ENCODE measurements at regions not wholly inside any gene's neighbourhood (a gene's known extent, or its start where the extent isn't known, plus 50 kb on each side); places are given as distances from the start of the nearest gene placed in this dataset.
A peak's percentile ranks its signal among the peaks of the same experiment; 100 is the strongest.
"Not testable (repeated sequence)": the region's sequence is repeated elsewhere in the genome, so short reads cannot be mapped to it uniquely, and the experiment has no call there.

GRCh38 chr3:137588871-137589270 lies 175.2 kb upstream of the SOX14 start:
- DNase-seq = no peak

- not testable (repeated sequence) for DNase-seq
Measured at GRCh38 chr3:137595415-137595814, 168.7 kb upstream of the SOX14 start.

GRCh38 chr3:137610723-137611122 lies 153.4 kb upstream of the SOX14 start:
- DNase-seq = no peak

- no peak for DNase-seq
Measured at GRCh38 chr3:137612291-137612690, 151.8 kb upstream of the SOX14 start.

- DNase-seq = no peak
Measured at GRCh38 chr3:137615659-137616418, 148.3 kb upstream of the SOX14 start.

- DNase-seq = no peak
Measured at GRCh38 chr3:137641879-137642704, 122.0 kb upstream of the SOX14 start.

GRCh38 chr3:137642831-137643230 lies 121.3 kb upstream of the SOX14 start:
- DNase-seq = peak in 12 of 56 donors; percentile 1 to 40 (median 9)

GRCh38 chr3:137647179-137647578 lies 116.9 kb upstream of the SOX14 start:
- DNase-seq = no peak

GRCh38 chr3:137669519-137670060 lies 94.5 kb upstream of the SOX14 start:
- no peak for DNase-seq

- no peak for DNase-seq
Measured at GRCh38 chr3:137687181-137687879, 76.8 kb upstream of the SOX14 start.

GRCh38 chr3:137692803-137693431 lies 71.2 kb upstream of the SOX14 start:
- DNase-seq = peak in 3 of 56 donors; percentile 1 to 9 (median 6)

GRCh38 chr3:137693791-137694190 lies 70.3 kb upstream of the SOX14 start:
- DNase-seq = no peak

GRCh38 chr3:137694836-137695235 lies 69.3 kb upstream of the SOX14 start:
- no peak for DNase-seq

GRCh38 chr3:137695351-137695750 lies 68.8 kb upstream of the SOX14 start:
- no peak for DNase-seq

- no peak for DNase-seq
Measured at GRCh38 chr3:137709011-137709601, 55.0 kb upstream of the SOX14 start.

GRCh38 chr3:137713965-137714364 lies 50.1 kb upstream of the SOX14 start:
- DNase-seq = not testable (repeated sequence)

Measured in nucleus accumbens (tissue), 56 donors.